Stimulated activated naive CD8-positive, alpha-beta T cell treated with anti-CD3 and anti-CD28 coated beads, Interleukin-15, amount 100 ng/mL, for 72 hours (primary cell): ENCODE measurements at regions not wholly inside any gene's neighbourhood (a gene's known extent, or its start where the extent isn't known, plus 50 kb on each side); places are given as distances from the start of the nearest gene placed in this dataset.
A peak's percentile ranks its signal among the peaks of the same experiment; 100 is the strongest.

Source experiments
- ATAC-seq: fragments of 150-1000 bp; cut with Tn5 transposase; 2 replicates; pipeline ENCODE4 v1.10.0; 2021; ENCODE audit warnings: mild to moderate bottlenecking, moderate library complexity
- DNase-seq, 2 donors: peaks; one replicate each; pipeline ENCODE4 v3.0.0; 2021 to 2022
- H3K27ac Mint-ChIP-seq, 2 donors: one replicate each; pipeline ENCODE4 v1.8.0; 2022; ENCODE audit warnings: mild to moderate bottlenecking in 2 of 2, mixed read lengths in 2 of 2, moderate library complexity in 2 of 2
- H3K27me3 Mint-ChIP-seq: one replicate; pipeline ENCODE4 v1.8.0; 2022; ENCODE audit warnings: mixed read lengths
- H3K4me1 Mint-ChIP-seq: one replicate; pipeline ENCODE4 v1.8.0; 2022; ENCODE audit warnings: mild to moderate bottlenecking, mixed read lengths
- H3K4me3 Mint-ChIP-seq, 2 donors: one replicate each; pipeline ENCODE4 v1.8.0; 2022; ENCODE audit warnings: mild to moderate bottlenecking in 2 of 2, mixed read lengths in 2 of 2, moderate library complexity in 1 of 2
- H3K9me3 Mint-ChIP-seq, 2 donors: one replicate each; pipeline ENCODE4 v1.8.0; 2022; ENCODE audit warnings: mixed read lengths in 2 of 2

GRCh38 chr7:52091101-52091500 is 774.5 kb upstream of the COBL start:
- DNase-seq (no peak), ATAC-seq (no peak)
- Mint-ChIP-seq H3K27ac (no peak overlapping the region), H3K27me3 (peaks cover 6% of the 10 kb centered on the region), H3K4me3 (no peak overlapping the region), H3K9me3 (peaks cover 0 to 9% of the 10 kb centered on the region in 2 donors), H3K4me1 (no peaks in the 10 kb centered on the region)

DNA sequence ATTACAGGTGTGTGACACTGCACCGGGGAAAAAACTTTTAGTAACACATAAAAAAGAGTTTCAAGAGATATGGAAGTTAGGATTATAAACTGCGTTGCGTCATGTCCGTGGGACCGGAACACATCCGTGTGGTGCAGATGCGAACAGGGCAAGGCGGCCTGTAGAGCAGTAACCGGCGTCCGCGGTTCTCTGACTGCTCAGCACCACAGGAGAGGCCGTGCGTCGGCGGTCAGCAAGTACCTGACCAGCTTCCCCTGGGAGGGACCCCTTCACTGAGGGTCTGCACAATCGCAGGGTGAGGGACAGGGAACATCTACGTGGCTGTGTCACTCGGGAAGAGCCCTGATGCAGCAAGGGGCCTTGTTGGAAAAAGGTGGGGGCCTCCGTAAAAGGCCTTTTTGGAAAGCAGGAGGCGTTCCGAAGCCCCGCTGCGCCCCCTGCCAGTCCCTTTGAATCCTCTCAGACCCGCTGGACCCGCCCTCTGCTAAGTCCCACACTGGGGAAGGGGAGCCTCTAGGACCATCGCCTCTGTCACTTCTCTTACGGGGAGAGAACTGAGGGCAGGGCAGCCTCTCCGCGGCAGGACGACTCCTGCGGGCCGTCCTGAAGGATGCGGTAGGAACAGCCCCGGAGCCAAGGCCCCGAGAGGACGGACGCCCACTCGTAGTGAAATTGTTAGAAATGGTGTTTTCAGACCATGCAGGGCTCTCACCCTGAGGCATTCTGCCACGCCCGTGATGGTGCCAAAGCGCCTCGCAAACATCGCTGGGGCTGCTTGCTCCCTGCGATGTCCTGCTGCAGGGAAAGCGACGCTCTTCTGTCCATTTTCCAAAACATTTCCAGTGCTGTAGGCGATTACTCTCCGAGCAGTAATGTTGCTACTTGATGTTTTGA is 771.6 kb upstream of the COBL start:
- Mint-ChIP-seq H3K4me1 (no peaks in the 10 kb centered on the region), H3K9me3 (peaks cover 3 to 6% of the 10 kb centered on the region in 2 donors), H3K4me3 (no peak overlapping the region), H3K27me3 (peaks cover 6% of the 10 kb centered on the region), H3K27ac (no peak overlapping the region)
- no peak for DNase-seq
- no peak for ATAC-seq

GRCh38 chr7:52085610-52086009 is 769.0 kb upstream of the COBL start:
- no peak overlapping the region for H3K27ac Mint-ChIP-seq
- ATAC-seq (no peak), DNase-seq (no peak)
- no peaks in the 10 kb centered on the region for H3K4me1 Mint-ChIP-seq
- H3K9me3 Mint-ChIP-seq, result peaks cover 0 to 3% of the 10 kb centered on the region in 2 donors
- H3K27me3 Mint-ChIP-seq, result peaks cover 6% of the 10 kb centered on the region
- H3K4me3 Mint-ChIP-seq, result no peak overlapping the region

GRCh38 chr7:52080493-52080892 is 763.9 kb upstream of the COBL start:
- no peaks in the 10 kb centered on the region for H3K4me1 Mint-ChIP-seq
- ATAC-seq, result no peak

DNA sequence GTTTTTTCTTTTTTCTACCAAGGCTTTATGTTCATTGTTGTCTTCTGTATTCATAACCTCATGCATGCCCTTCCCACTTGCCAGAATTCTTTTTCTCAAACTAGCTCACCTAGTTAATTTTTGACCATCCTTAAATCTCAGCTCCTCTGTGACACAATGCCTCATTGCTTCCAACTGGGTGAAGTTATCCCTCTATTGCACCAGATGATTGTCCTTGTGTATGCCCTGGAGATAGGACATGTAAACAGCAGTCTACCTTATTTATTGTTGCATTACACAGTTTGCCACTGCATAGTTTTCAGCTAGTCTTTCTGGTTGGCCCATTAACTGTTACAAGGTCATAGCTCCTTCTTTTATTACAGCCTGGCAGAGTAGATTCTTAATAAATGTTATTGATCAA is 763.1 kb upstream of the COBL start:
- ATAC-seq, result no peak
- H3K27me3 Mint-ChIP-seq, result no peaks in the 10 kb centered on the region

More at GRCh38 chr7:52080493-52080892, 763.9 kb upstream of the COBL start:
- peaks cover 5 to 19% of the 10 kb centered on the region in 2 donors for H3K9me3 Mint-ChIP-seq
- no peaks in the 10 kb centered on the region for H3K27me3 Mint-ChIP-seq
- no peak overlapping the region for H3K27ac Mint-ChIP-seq
- DNase-seq, result no peak
- H3K4me3 Mint-ChIP-seq, result no peak overlapping the region

GRCh38 chr7:52077571-52077970 is 761.0 kb upstream of the COBL start:
- no peak for DNase-seq
- Mint-ChIP-seq H3K4me1 (no peaks in the 10 kb centered on the region), H3K9me3 (peaks cover 7 to 22% of the 10 kb centered on the region in 2 donors), H3K27me3 (no peaks in the 10 kb centered on the region), H3K27ac (no peak overlapping the region), H3K4me3 (no peak overlapping the region)
- ATAC-seq, result no peak

More for the DNA sequence above, 763.1 kb upstream of the COBL start:
- Mint-ChIP-seq H3K4me1 (no peaks in the 10 kb centered on the region), H3K9me3 (peaks cover 7 to 22% of the 10 kb centered on the region in 2 donors), H3K27ac (no peak overlapping the region), H3K4me3 (no peak overlapping the region)
- DNase-seq, result no peak

DNA sequence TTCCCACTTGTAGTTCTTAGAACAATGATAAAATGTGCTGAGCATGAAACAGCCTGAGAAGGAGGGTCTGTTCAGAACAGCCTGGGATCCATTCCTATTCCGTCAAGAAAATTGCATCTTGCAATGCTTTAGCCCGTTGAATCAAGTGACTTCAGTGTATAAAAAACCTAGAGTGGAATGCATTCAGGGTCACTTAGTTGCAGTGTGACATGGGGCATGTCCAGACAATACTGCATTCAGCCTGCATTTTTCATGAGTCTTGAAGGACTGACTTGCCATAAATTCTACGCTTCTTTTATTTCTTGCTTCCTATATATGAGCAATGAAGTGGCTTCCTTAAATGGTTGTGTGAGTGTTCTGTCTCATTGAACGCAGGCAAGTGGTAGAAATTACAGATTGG is 758.3 kb upstream of the COBL start:
- Mint-ChIP-seq H3K4me1 (no peaks in the 10 kb centered on the region), H3K27ac (no peak overlapping the region), H3K27me3 (no peaks in the 10 kb centered on the region), H3K4me3 (no peak overlapping the region), H3K9me3 (peaks cover 7 to 22% of the 10 kb centered on the region in 2 donors)
- no peak for ATAC-seq
- no peak for DNase-seq

DNA sequence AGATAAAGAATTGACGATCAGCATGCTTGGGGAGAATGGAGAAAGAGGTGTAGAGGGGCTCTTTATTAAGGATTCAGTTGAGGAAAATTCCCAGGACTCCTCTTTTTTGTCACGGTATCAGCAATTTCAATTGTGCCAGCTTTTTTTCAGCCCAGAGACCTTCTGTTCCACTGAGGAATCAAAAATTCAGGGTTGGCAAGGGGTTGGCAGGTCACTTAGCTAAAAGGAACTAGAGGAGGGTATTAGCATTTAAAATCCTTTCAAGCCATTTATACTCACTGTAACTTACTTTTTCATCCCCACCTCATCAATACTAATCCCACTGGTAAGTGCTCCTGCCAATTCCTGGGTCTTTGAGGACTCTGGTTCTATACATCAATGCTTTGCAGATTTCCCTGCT is 757.5 kb upstream of the COBL start:
- Mint-ChIP-seq H3K9me3 (peaks cover 7 to 22% of the 10 kb centered on the region in 2 donors), H3K27ac (no peak overlapping the region), H3K4me1 (no peaks in the 10 kb centered on the region), H3K4me3 (no peak overlapping the region), H3K27me3 (no peaks in the 10 kb centered on the region)
- ATAC-seq (no peak), DNase-seq (no peak)

DNA sequence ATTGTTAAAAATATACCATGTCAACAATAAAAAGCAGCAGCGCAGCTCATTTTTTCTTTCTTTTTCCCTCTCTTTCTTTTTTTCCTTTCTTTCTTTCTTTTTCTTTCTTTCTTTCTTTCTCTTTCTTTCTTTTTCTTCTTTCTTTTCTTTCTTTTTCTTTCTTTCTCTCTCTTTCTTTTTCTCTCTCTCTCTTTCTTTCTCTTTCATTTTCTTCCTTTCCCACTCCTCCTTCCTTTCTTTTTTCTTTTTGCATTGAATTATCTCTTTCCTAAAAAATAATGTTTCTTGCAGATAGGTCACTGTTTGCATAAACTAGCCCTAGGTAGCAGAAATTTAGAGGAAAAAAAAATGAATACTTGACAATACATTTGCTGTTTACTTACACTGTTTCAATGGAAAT is 755.1 kb upstream of the COBL start:
- H3K9me3 Mint-ChIP-seq, result peaks cover 7 to 16% of the 10 kb centered on the region in 2 donors
- H3K4me3 Mint-ChIP-seq, result no peak overlapping the region
- DNase-seq (no peak), ATAC-seq (no peak)
- no peak overlapping the region for H3K27ac Mint-ChIP-seq
- H3K27me3 Mint-ChIP-seq, result no peaks in the 10 kb centered on the region
- H3K4me1 Mint-ChIP-seq, result no peaks in the 10 kb centered on the region

- no peaks in the 10 kb centered on the region for H3K4me1 Mint-ChIP-seq
- H3K27ac Mint-ChIP-seq, result no peak overlapping the region
- DNase-seq (no peak), ATAC-seq (no peak)
- no peaks in the 10 kb centered on the region for H3K27me3 Mint-ChIP-seq
- H3K9me3 Mint-ChIP-seq, result peaks cover 0 to 15% of the 10 kb centered on the region in 2 donors
- no peak overlapping the region for H3K4me3 Mint-ChIP-seq
These were observed 747.9 kb upstream of the COBL start for GRCh38 chr7:52064493-52064892.

DNA sequence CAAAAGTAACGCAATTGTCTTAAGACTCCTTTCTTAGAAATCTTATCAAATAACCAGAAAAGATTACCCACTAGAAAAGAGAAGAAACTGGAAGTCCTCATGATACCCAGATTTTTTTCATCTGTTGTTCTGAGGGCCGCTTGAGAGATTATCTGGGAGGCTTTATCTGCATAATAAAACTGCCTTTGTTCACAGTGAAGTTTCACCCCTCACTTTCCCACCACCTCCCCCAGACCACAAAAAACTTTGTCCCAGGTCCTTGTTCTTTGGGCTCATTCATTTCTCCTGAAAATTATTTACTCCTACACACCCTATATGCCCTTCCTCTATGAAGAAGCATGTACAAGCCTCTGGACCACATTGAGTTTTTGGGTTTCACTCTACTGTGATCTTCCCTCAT is 745.1 kb upstream of the COBL start:
- DNase-seq, result no peak

DNA sequence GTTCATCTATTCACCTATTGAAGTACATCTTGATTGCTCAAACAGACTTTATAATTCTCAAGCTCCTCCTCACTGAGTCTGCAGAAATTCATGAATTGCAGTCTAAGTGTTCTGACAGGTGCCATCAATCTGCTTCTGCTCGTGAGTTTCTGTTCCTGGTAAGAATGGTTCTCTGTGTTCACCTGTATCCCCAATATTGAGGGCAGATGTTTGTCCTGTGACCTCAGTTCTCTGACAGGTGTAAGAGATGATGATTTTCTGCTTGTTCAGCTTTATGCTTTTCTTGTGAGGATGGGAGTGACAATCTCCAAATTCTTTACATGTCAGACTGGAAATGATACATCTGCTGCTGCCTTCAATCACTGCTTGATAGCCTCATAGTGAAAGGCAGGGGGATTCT is 736.9 kb upstream of the COBL start:
- no peak for DNase-seq
- no peak for ATAC-seq
- Mint-ChIP-seq H3K4me1 (no peaks in the 10 kb centered on the region), H3K4me3 (no peak overlapping the region), H3K9me3 (peaks cover 0 to 3% of the 10 kb centered on the region in 2 donors), H3K27ac (no peak overlapping the region), H3K27me3 (no peaks in the 10 kb centered on the region)

More for the DNA sequence above, 745.1 kb upstream of the COBL start:
- H3K27me3 Mint-ChIP-seq, result no peaks in the 10 kb centered on the region
- peaks cover 3 to 7% of the 10 kb centered on the region in 2 donors for H3K9me3 Mint-ChIP-seq
- no peaks in the 10 kb centered on the region for H3K4me1 Mint-ChIP-seq
- H3K4me3 Mint-ChIP-seq, result no peak overlapping the region
- no peak overlapping the region for H3K27ac Mint-ChIP-seq
- ATAC-seq, result no peak

- ATAC-seq, result no peak
- H3K4me3 Mint-ChIP-seq, result no peak overlapping the region
- no peak overlapping the region for H3K27ac Mint-ChIP-seq
- no peaks in the 10 kb centered on the region for H3K27me3 Mint-ChIP-seq
- peaks cover 0 to 4% of the 10 kb centered on the region in 2 donors for H3K9me3 Mint-ChIP-seq
- no peak for DNase-seq
- H3K4me1 Mint-ChIP-seq, result no peaks in the 10 kb centered on the region
These were observed 714.1 kb upstream of the COBL start for GRCh38 chr7:52030722-52031121.

DNA sequence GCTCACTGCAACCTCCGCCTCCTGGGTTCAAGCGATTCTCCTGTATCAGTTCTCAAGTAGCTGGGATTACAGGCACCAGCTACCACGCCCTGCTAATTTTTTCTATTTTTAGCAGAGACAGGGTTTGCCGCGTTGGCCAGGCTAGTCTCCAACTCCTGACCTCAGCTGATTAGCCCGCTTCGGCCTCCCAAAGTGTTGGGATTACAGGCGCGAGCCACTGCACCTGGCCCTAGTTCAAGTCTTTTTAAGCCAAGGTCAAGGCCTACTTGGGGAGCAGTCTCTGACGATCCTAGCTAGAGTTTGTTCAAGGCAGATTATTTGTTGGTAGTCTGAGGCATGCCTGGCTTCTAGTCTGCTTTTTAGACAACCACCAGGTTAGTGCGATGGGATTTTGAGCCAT is 709.5 kb upstream of the COBL start:
- ATAC-seq, result no peak
- H3K4me1 Mint-ChIP-seq, result no peaks in the 10 kb centered on the region
- H3K27ac Mint-ChIP-seq, result no peak overlapping the region
- no peaks in the 10 kb centered on the region for H3K9me3 Mint-ChIP-seq
- H3K4me3 Mint-ChIP-seq, result no peak overlapping the region
- no peaks in the 10 kb centered on the region for H3K27me3 Mint-ChIP-seq
- DNase-seq, result no peak

DNA sequence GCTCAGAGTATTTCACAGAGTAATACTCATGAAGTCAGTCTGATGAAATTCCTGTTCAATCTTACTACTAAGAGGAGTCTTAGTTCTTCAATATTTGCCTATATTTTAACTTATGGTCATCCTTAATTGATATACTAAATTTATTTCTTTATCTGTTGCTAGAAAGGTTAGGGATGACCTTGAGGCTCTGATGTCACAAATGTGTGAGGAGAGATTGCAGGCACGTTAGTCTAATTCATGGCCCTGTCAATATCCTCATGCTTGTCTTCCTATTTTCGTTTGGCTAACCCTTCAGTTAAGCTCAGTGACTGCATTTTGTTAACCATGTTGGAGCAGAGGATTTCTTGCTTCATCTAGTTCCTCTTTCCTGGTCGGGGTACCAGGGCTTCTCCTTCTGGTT is 704.7 kb upstream of the COBL start:
- Mint-ChIP-seq H3K9me3 (peaks cover 0 to 4% of the 10 kb centered on the region in 2 donors), H3K27ac (no peak overlapping the region), H3K4me3 (no peak overlapping the region), H3K27me3 (no peaks in the 10 kb centered on the region), H3K4me1 (no peaks in the 10 kb centered on the region)
- no peak for ATAC-seq
- DNase-seq, result no peak

DNA sequence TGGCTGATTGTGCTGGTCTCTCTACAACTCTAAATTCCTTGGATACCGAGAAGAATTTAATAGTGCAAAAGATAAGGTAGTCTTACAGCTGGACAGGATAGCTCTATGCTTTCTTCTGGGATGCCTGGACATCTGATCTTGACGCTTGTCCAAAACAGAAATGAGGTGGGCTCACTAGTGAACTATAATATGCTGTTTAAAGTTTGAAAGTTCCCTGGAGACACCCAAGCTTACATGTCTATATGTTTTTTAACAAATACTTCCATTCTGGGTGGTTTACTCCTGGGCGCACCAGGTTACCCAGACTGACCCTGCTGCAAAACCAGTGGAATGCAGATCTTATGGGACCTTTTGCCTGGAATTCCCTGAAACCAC is 702.1 kb upstream of the COBL start:
- H3K9me3 Mint-ChIP-seq, result peaks cover 0 to 4% of the 10 kb centered on the region in 2 donors
- H3K4me1 Mint-ChIP-seq, result no peaks in the 10 kb centered on the region
- ATAC-seq, result no peak
- H3K27ac Mint-ChIP-seq, result peak overlapping the region in 1 of 2 donors; percentile 94
- no peak for DNase-seq
- H3K4me3 Mint-ChIP-seq, result no peak overlapping the region
- H3K27me3 Mint-ChIP-seq, result no peaks in the 10 kb centered on the region
